ENCODE measurements at regions not wholly inside any gene's neighbourhood (a gene's known extent, or its start where the extent isn't known, plus 50 kb on each side); places are given as distances from the start of the nearest gene placed in this dataset.

DNA sequence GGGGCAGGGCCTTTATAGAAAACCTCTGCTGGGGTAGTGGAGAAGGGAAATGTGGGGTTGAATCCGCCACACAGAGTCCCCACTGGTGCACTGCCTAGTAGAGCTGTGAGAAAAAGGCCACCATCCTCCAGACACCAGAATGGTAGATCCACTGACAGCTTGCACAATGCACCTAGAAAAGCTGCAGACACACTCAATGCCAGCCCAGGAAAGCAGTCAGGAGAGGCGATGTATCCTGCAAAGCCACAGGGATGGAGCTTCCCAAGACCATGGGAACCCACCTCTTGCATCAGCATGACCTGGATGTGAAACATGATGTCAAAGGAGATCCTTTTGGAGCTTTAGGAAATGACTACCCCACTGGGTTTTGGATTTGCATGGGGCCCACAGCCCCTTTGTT is 958.0 kb upstream of the MIR17HG start (continued):
- TF ChIP-seq, protein P1, sequence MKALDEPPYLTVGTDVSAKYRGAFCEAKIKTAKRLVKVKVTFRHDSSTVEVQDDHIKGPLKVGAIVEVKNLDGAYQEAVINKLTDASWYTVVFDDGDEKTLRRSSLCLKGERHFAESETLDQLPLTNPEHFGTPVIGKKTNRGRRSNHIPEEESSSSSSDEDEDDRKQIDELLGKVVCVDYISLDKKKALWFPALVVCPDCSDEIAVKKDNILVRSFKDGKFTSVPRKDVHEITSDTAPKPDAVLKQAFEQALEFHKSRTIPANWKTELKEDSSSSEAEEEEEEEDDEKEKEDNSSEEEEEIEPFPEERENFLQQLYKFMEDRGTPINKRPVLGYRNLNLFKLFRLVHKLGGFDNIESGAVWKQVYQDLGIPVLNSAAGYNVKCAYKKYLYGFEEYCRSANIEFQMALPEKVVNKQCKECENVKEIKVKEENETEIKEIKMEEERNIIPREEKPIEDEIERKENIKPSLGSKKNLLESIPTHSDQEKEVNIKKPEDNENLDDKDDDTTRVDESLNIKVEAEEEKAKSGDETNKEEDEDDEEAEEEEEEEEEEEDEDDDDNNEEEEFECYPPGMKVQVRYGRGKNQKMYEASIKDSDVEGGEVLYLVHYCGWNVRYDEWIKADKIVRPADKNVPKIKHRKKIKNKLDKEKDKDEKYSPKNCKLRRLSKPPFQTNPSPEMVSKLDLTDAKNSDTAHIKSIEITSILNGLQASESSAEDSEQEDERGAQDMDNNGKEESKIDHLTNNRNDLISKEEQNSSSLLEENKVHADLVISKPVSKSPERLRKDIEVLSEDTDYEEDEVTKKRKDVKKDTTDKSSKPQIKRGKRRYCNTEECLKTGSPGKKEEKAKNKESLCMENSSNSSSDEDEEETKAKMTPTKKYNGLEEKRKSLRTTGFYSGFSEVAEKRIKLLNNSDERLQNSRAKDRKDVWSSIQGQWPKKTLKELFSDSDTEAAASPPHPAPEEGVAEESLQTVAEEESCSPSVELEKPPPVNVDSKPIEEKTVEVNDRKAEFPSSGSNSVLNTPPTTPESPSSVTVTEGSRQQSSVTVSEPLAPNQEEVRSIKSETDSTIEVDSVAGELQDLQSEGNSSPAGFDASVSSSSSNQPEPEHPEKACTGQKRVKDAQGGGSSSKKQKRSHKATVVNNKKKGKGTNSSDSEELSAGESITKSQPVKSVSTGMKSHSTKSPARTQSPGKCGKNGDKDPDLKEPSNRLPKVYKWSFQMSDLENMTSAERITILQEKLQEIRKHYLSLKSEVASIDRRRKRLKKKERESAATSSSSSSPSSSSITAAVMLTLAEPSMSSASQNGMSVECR (CRISPR knock-in tag; IDR thresholded peaks at IDR 0.05; ENCODE audit: borderline replicate concordance), result no peak
- TF ChIP-seq EMX1 (CRISPR knock-in tag; IDR thresholded peaks at IDR 0.05), result no peak

- TF ChIP-seq ZNF512 (CRISPR knock-in tag; IDR thresholded peaks at IDR 0.05; ENCODE audit: borderline replicate concordance) (no peak), AFF4 (CRISPR knock-in tag; IDR thresholded peaks at IDR 0.05; ENCODE audit: borderline replicate concordance) (no peak), ZBTB43 (CRISPR knock-in tag; IDR thresholded peaks at IDR 0.05) (no peak), NFYB (CRISPR knock-in tag; conservative IDR thresholded peaks at IDR 0.05; ENCODE audit: low read depth) (no peak), ETV6 (CRISPR knock-in tag; IDR thresholded peaks at IDR 0.05) (no peak), ZNF232 (CRISPR knock-in tag; IDR thresholded peaks at IDR 0.05) (no peak), ELF4 (CRISPR knock-in tag; IDR thresholded peaks at IDR 0.05; ENCODE audit: low read depth) (no peak), ATF1 (CRISPR knock-in tag; IDR thresholded peaks at IDR 0.05) (no peak), EMX1 (CRISPR knock-in tag; IDR thresholded peaks at IDR 0.05) (no peak)
- TF ChIP-seq, protein P2, sequence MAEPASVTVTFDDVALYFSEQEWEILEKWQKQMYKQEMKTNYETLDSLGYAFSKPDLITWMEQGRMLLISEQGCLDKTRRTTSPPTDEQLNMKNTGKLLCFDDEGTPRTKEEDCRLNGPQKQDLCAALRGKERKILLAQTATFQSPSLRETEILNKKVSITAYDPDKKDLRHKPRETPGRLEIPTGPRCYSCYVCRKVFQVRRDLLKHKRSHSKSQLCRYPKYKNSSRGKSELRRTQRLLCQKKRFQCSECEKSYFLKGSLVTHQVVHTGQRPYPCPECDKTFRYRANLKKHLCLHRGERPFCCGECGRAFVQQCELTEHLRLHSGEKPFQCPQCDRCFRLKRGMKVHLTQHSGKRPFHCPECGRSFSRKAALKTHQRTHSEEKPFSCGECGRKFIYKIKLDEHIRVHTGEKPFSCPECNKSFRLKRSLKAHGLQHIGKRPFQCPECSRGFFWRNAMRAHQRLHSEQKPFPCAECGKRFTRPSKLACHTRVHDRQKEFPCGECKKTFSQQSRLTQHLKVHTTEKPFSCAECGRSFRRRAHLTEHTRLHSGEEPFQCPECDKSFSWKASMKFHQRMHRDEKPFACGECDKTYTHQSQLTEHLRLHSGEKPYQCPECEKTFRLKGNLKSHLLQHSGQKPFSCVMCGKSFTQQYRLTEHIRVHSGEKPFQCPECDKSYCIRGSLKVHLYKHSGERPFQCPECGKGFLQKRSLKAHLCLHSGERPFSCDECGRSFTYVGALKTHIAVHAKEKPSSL (CRISPR knock-in tag; conservative IDR thresholded peaks at IDR 0.05), result no peak
- TF ChIP-seq, protein P1 (CRISPR knock-in tag; IDR thresholded peaks at IDR 0.05; ENCODE audit: borderline replicate concordance), result no peak
- Mint-ChIP-seq H3K4me3 (no peak overlapping the region), H3K27ac (no peak overlapping the region), H3K27me3 (ENCODE audit: low read depth) (no peaks in the 10 kb centered on the region), H3K36me3 (peaks cover 22% of the 10 kb centered on the region), H3K9me3 (peaks cover 31% of the 10 kb centered on the region), H3K4me1 (peaks cover 29% of the 10 kb centered on the region)
- POLR2A ChIA-PET, result no interaction called here
- DNase-seq (ENCODE audit: low spot score) (no peak), ATAC-seq (no peak)
- CTCF ChIA-PET, result no interaction called here
Observed at GRCh38 chr13:90393408-90393807, 954.1 kb upstream of the MIR17HG start.
